ENCODE measurements at regions not wholly inside any gene's neighbourhood (a gene's known extent, or its start where the extent isn't known, plus 50 kb on each side); places are given as distances from the start of the nearest gene placed in this dataset.

DNA sequence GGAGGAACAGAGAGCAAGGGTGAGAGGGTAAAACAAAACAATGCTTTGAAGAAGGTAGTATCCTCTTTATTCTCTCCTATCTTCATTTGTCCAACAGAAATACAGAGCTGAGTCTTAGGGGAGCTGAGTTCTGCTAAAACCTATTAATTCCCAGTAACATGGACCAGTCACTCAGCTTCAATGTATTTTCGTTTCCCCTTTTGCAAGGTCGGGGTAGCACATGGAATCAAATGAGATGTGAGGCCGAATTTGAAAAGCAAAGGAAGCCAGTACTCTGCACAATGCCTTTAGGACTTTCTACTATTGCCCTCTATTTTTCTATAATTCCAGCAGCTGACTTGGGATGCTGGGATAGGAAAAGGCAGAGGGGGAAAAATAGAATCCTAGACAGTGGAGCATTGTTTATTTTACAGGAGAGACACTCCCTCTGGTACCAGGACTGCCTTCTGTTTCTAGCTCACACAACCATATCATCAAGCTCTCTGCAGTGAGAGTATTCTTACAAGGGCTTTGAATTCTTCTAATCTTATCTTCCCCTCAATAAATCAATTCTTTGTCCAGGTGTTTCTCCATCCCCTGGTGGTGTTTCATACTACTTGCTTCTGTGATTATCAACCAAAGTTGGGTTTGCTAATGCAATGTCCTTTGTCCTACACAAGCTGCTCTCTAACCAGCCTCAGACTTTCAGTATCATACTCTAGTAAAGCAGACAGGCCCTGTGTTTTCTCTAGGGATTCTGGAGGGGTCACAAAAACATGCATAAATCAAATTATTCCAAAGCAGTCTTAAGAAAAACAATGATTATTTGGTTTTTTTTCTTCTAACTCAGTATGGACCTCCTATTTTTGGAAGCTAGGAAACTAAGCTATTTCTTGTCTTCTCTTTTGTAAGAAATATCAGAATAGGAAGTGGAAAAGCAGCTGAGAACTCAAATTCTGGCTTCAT is 341.5 kb downstream of the OSTF1 start:
- TF ChIP-seq YY1 (IDR thresholded peaks at IDR 0.05; ENCODE audit: insufficient read depth, insufficient read length) (no peak), ZNF274 (IDR thresholded peaks at IDR 0.05; ENCODE audit: low read depth, low read length) (no peak), SUZ12 (IDR thresholded peaks at IDR 0.05; ENCODE audit: extremely low read depth, insufficient read depth, insufficient read length) (no peak)

Measured in NT2/D1 (cell line).